Activated CD8-positive, alpha-beta T cell treated with anti-CD3 and anti-CD28 coated beads for 36 hours (primary cell): ENCODE measurements at regions not wholly inside any gene's neighbourhood (a gene's known extent, or its start where the extent isn't known, plus 50 kb on each side); places are given as distances from the start of the nearest gene placed in this dataset.

Experiments
- ATAC-seq: fragments of 200-7000 bp; cut with Tn5 transposase; one replicate; pipeline ENCODE4 v1.10.0; 2021; ENCODE audit warnings: mild to moderate bottlenecking, moderate library complexity
- CTCF ChIA-PET: fragments of 350-600 bp; sonication (Branson Sonifier 250); formaldehyde crosslinking; loops from one replicate; lab custom pipeline; 2021; ENCODE audit warnings: antibody characterized with exemption; lab: Charles Lee
- POLR2A ChIA-PET: fragments of 350-600 bp; sonication (Branson Sonifier 250); formaldehyde crosslinking; loops from one replicate; lab custom pipeline; 2021; ENCODE audit warnings: antibody characterized with exemption; lab: Charles Lee
- DNase-seq: peaks from one replicate; pipeline ENCODE4 v3.0.0-alpha.2; 2020
- H3K27ac Mint-ChIP-seq: one replicate; pipeline ENCODE4 v1.8.0; 2021; ENCODE audit warnings: mild to moderate bottlenecking, mixed read lengths
- H3K27me3 Mint-ChIP-seq: one replicate; pipeline ENCODE4 v1.8.0; 2021; ENCODE audit warnings: mixed read lengths
- H3K36me3 Mint-ChIP-seq: one replicate; pipeline ENCODE4 v1.8.0; 2021; ENCODE audit warnings: low read depth, mixed read lengths
- H3K4me1 Mint-ChIP-seq: one replicate; pipeline ENCODE4 v1.8.0; 2021; ENCODE audit warnings: low read depth, mixed read lengths
- H3K4me3 Mint-ChIP-seq: one replicate; pipeline ENCODE4 v1.8.0; 2021; ENCODE audit warnings: mild to moderate bottlenecking, moderate library complexity, mixed read lengths
- H3K9me3 Mint-ChIP-seq: one replicate; pipeline ENCODE4 v1.8.0; 2021; ENCODE audit warnings: mixed read lengths
- intact Hi-C: fragments of 100-400 bp; cut with micrococcal nuclease; formaldehyde crosslinking; loops from one replicate; pipeline ENCODE4 v1.10.0; 2022
- TF ChIP-seq, protein P1 (sequence below): fragments of 200-600 bp; IDR thresholded peaks from one replicate; pipeline ENCODE4 v1.8.0; 2022; ENCODE audit warnings: antibody characterized with exemption, mild to moderate bottlenecking

DNA sequence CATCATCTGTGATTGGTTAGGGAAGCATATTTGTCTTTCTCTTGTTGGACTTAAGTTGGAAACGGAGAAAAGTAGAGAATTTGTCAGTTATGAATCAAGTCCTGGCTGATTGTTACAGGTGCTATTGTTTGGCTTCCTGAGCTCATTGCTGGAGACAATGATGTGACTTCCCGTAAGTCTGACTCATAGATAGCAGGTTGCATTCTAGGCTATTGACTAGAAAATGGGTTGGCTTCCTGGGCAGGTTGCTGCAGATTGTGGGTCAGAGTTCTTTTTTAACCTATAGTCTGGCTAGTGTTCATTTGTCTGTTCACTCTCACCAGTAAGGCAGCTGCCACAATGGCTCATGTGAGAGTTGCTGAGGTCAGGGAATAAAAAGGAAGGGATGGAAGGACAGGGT lies 101.5 kb downstream of the CCNA1 start:
- Mint-ChIP-seq H3K9me3 (peaks cover 2% of the 10 kb centered on the region), H3K4me1 (no peaks in the 10 kb centered on the region), H3K27ac (no peak overlapping the region), H3K4me3 (no peak overlapping the region), H3K36me3 (no peaks in the 10 kb centered on the region), H3K27me3 (no peaks in the 10 kb centered on the region)
- ChIA-PET CTCF (interaction anchor here (0.6 kb wide), 1 partner anchor 361 kb away, joined by 3 read pairs; no protein-coding TSS in a partner anchor), POLR2A (no interaction called here)
- DNase-seq, result no peak
- intact Hi-C loops, result no loop called here
- TF ChIP-seq, protein P1, sequence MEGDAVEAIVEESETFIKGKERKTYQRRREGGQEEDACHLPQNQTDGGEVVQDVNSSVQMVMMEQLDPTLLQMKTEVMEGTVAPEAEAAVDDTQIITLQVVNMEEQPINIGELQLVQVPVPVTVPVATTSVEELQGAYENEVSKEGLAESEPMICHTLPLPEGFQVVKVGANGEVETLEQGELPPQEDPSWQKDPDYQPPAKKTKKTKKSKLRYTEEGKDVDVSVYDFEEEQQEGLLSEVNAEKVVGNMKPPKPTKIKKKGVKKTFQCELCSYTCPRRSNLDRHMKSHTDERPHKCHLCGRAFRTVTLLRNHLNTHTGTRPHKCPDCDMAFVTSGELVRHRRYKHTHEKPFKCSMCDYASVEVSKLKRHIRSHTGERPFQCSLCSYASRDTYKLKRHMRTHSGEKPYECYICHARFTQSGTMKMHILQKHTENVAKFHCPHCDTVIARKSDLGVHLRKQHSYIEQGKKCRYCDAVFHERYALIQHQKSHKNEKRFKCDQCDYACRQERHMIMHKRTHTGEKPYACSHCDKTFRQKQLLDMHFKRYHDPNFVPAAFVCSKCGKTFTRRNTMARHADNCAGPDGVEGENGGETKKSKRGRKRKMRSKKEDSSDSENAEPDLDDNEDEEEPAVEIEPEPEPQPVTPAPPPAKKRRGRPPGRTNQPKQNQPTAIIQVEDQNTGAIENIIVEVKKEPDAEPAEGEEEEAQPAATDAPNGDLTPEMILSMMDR, result no peak
- no peak for ATAC-seq

DNA sequence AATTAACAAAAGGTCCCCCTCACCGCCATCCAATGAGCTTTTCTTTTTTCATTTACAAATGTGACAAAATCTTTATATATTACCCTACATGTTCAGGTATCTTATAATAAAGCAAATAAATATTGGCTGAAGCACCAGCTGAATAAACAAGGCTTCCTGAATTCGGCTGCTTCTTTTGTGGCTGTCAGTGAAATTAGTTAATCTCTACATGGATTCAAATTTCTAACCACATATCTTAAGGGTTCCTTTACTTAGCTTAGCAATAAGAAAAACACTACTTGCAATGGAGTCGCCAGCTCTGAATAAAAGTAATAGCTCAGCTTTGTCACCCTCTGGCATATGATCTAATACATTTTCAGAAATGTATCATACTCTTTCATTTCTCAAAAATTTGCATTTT lies 104.3 kb downstream of the CCNA1 start:
- H3K36me3 Mint-ChIP-seq, result no peaks in the 10 kb centered on the region
- POLR2A ChIA-PET, result no interaction called here

GRCh38 chr13:36543671-36544070 lies 111.4 kb downstream of the CCNA1 start:
- ATAC-seq (no peak), DNase-seq (no peak)
- CTCF ChIA-PET, result no interaction called here
- no peak overlapping the region for H3K27ac Mint-ChIP-seq
- POLR2A ChIA-PET, result no interaction called here
- peaks cover 8% of the 10 kb centered on the region for H3K9me3 Mint-ChIP-seq
- H3K4me3 Mint-ChIP-seq, result no peak overlapping the region
- intact Hi-C loops, result no loop called here
- no peaks in the 10 kb centered on the region for H3K4me1 Mint-ChIP-seq
- H3K36me3 Mint-ChIP-seq, result no peaks in the 10 kb centered on the region
- TF ChIP-seq, protein P1, result no peak
- H3K27me3 Mint-ChIP-seq, result no peaks in the 10 kb centered on the region

More for the DNA sequence above, 104.3 kb downstream of the CCNA1 start:
- H3K27me3 Mint-ChIP-seq, result no peaks in the 10 kb centered on the region
- CTCF ChIA-PET, result interaction anchor here (0.9 to 1.2 kb wide), 2 partner anchors 10 to 12 kb away, joined by 3 read pairs; no protein-coding TSS in a partner anchor
- ATAC-seq (no peak), DNase-seq (no peak)
- H3K4me3 Mint-ChIP-seq, result no peak overlapping the region
- intact Hi-C loops, result no loop called here
- peaks cover 9% of the 10 kb centered on the region for H3K9me3 Mint-ChIP-seq
- no peak overlapping the region for H3K27ac Mint-ChIP-seq
- H3K4me1 Mint-ChIP-seq, result no peaks in the 10 kb centered on the region
- TF ChIP-seq, protein P1, result no peak

- no peak overlapping the region for H3K4me3 Mint-ChIP-seq
- H3K4me1 Mint-ChIP-seq, result no peaks in the 10 kb centered on the region
- no peaks in the 10 kb centered on the region for H3K36me3 Mint-ChIP-seq
- TF ChIP-seq, protein P1, result no peak
- no peaks in the 10 kb centered on the region for H3K9me3 Mint-ChIP-seq
- no peak overlapping the region for H3K27ac Mint-ChIP-seq
- intact Hi-C loops, result no loop called here
- H3K27me3 Mint-ChIP-seq, result no peaks in the 10 kb centered on the region
- ATAC-seq (no peak), DNase-seq (no peak)
- ChIA-PET CTCF (interaction anchor here (1.1 kb wide), 1 partner anchor 11 kb away, joined by 3 read pairs; no protein-coding TSS in a partner anchor), POLR2A (no interaction called here)
Observed at GRCh38 chr13:36548129-36548528, 115.8 kb downstream of the CCNA1 start.

DNA sequence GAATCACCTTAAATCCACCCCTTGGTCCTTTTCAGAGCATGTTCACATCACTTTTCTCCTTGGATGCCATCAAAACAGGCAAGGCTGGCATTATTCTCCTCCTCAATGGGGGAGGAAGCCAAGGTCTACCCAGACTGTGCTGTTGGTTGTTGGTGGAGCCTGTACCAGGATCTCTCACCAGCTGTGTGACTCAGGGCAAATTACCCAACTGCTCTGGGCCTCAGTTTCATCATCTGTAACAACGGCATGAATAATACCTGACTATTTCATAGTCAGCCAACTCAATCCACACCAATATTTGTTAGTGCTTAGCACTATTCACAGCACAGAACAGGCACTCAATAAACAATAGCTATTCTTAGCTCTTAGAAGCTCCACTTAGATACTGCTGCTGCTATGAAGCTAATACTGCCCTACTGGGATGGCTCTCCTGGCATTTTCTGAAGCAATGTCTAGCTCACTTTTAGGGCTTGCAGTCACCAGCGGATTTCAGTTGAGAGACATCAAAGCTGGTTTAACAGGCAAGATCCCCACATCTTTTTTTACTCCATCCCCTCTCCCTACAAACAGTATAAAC lies 116.9 kb downstream of the CCNA1 start:
- Mint-ChIP-seq H3K4me3 (no peak overlapping the region), H3K36me3 (no peaks in the 10 kb centered on the region), H3K4me1 (no peaks in the 10 kb centered on the region), H3K27me3 (no peaks in the 10 kb centered on the region), H3K27ac (no peak overlapping the region), H3K9me3 (no peaks in the 10 kb centered on the region)
- TF ChIP-seq, protein P1, result no peak
- intact Hi-C loops, result no loop called here
- CTCF ChIA-PET, result interaction anchor here (1.1 kb wide), 1 partner anchor 13 kb away, joined by 3 read pairs; no protein-coding TSS in a partner anchor
- no peak for ATAC-seq
- POLR2A ChIA-PET, result no interaction called here
- no peak for DNase-seq
